OCI-LY1 (cell line): ENCODE measurements at regions not wholly inside any gene's neighbourhood (a gene's known extent, or its start where the extent isn't known, plus 50 kb on each side); places are given as distances from the start of the nearest gene placed in this dataset.

Experiments
- H2AFZ ChIP-seq: fragments of 200-600 bp; sonication (generic), shearing (Covaris generic); 2 replicates; pipeline ENCODE4 v1.6.0; 2014; ENCODE audit warnings: antibody characterized with exemption, mild to moderate bottlenecking, low read length
- H3F3A ChIP-seq: fragments of 200-600 bp; sonication (generic), shearing (Covaris generic); 2 replicates; pipeline ENCODE4 v1.6.0; 2014; ENCODE audit warnings: mild to moderate bottlenecking, antibody characterized with exemption, low read length, moderate library complexity; ENCODE audit not compliant: insufficient read depth
- H3K27ac ChIP-seq: fragments of 200-600 bp; sonication (generic); 2 replicates; pipeline ENCODE4 v1.5.1; 2014; ENCODE audit warnings: low read length, mixed run types, mild to moderate bottlenecking, low read depth; ENCODE audit not compliant: poor library complexity, severe bottlenecking
- H3K27me3 ChIP-seq: fragments of 200-600 bp; sonication (generic); 2 replicates; pipeline ENCODE4 v1.6.0; 2014; ENCODE audit warnings: antibody characterized with exemption, mild to moderate bottlenecking, low read length, moderate library complexity; ENCODE audit not compliant: insufficient read depth
- H3K36me3 ChIP-seq: fragments of 200-600 bp; sonication (generic); 2 replicates; pipeline ENCODE4 v1.6.1; 2014; ENCODE audit warnings: mild to moderate bottlenecking, antibody characterized with exemption, low read length, moderate library complexity, mixed read lengths; ENCODE audit not compliant: insufficient read depth
- H3K4me1 ChIP-seq: fragments of 200-600 bp; sonication (generic); 2 replicates; pipeline ENCODE4 v1.5.1; 2014; ENCODE audit warnings: mild to moderate bottlenecking, low read length, moderate library complexity; ENCODE audit not compliant: insufficient read depth, severe bottlenecking
- H3K4me2 ChIP-seq: fragments of 200-600 bp; sonication (generic), shearing (Covaris generic); 2 replicates; pipeline ENCODE4 v1.6.1; 2014; ENCODE audit warnings: low read length
- H3K4me3 ChIP-seq: fragments of 200-600 bp; sonication (generic); 2 replicates; pipeline ENCODE4 v1.5.1; 2014; ENCODE audit warnings: low read length, low read depth, mild to moderate bottlenecking, mixed read lengths; ENCODE audit not compliant: poor library complexity, severe bottlenecking
- H3K79me2 ChIP-seq: fragments of 200-600 bp; shearing (Covaris generic); 2 replicates; pipeline ENCODE4 v1.6.1; 2016; ENCODE audit warnings: mixed run types, low read length, mixed read lengths; ENCODE audit not compliant: insufficient read depth
- H3K9ac ChIP-seq: fragments of 200-600 bp; sonication (generic), shearing (Covaris generic); 2 replicates; pipeline ENCODE4 v1.6.1; 2014; ENCODE audit warnings: mild to moderate bottlenecking, low read length, mixed read lengths
- H3K9me2 ChIP-seq: fragments of 200-600 bp; sonication (generic), shearing (Covaris generic); 2 replicates; pipeline ENCODE4 v1.6.1; 2014; ENCODE audit warnings: low read depth, mild to moderate bottlenecking, low read length, mixed read lengths
- H3K9me3 ChIP-seq: fragments of 200-600 bp; shearing (Covaris generic); 2 replicates; pipeline ENCODE4 v1.6.1; 2014; ENCODE audit warnings: low read length, mixed read lengths
- H4K20me1 ChIP-seq: fragments of 200-600 bp; sonication (generic), shearing (Covaris generic); 2 replicates; pipeline ENCODE4 v1.6.0; 2016; ENCODE audit warnings: mild to moderate bottlenecking, low read length; ENCODE audit not compliant: insufficient read depth
- EZH2 ChIP-seq: fragments of 200-600 bp; sonication (generic), shearing (Covaris generic); IDR thresholded peaks from 2 replicates; pipeline ENCODE4 v1.8.0; 2017; ENCODE audit warnings: borderline replicate concordance, mixed run types, mild to moderate bottlenecking, antibody characterized with exemption, low read length, moderate library complexity, mixed read lengths
- TF ChIP-seq, protein P1 (sequence below): fragments of 200-600 bp; sonication (generic), shearing (Covaris generic); IDR thresholded peaks from 2 replicates; pipeline ENCODE4 v1.5.1; 2017; ENCODE audit warnings: mild to moderate bottlenecking, antibody characterized with exemption, low read length, moderate library complexity, mixed read lengths

DNA sequence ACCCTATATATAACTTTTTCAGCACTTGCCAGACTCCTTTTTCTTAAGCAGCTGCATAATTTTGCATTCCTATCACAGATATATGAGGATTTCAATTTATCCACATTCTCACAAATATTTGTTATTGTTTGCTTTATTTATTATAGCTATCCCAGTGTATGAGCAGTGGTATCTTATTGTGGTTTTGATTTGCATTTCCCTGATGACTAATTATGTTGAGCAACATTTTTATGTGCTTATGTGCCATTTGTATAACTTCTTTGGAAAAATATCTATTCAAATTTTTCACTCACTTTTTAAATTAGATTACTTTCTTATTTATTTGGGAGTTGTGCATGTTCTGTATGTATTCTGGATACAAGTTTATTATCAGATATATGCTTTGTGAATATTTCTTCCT is 361.9 kb downstream of the KCTD8 start:
- Histone ChIP-seq H3K27me3 (no peaks in the 10 kb centered on the region), H3F3A (no peaks in the 10 kb centered on the region), H3K27ac (no peak overlapping the region), H2AFZ (no peak overlapping the region), H3K9me2 (no peaks in the 10 kb centered on the region), H3K36me3 (no peaks in the 10 kb centered on the region), H3K4me2 (no peak overlapping the region), H3K9me3 (peaks cover 4% of the 10 kb centered on the region; the same call in 1 of the 2 replicates), H3K79me2 (no peaks in the 10 kb centered on the region), H4K20me1 (no peaks in the 10 kb centered on the region), H3K9ac (no peak overlapping the region), H3K4me3 (no peak overlapping the region), H3K4me1 (no peaks in the 10 kb centered on the region)
- TF ChIP-seq, protein P1, sequence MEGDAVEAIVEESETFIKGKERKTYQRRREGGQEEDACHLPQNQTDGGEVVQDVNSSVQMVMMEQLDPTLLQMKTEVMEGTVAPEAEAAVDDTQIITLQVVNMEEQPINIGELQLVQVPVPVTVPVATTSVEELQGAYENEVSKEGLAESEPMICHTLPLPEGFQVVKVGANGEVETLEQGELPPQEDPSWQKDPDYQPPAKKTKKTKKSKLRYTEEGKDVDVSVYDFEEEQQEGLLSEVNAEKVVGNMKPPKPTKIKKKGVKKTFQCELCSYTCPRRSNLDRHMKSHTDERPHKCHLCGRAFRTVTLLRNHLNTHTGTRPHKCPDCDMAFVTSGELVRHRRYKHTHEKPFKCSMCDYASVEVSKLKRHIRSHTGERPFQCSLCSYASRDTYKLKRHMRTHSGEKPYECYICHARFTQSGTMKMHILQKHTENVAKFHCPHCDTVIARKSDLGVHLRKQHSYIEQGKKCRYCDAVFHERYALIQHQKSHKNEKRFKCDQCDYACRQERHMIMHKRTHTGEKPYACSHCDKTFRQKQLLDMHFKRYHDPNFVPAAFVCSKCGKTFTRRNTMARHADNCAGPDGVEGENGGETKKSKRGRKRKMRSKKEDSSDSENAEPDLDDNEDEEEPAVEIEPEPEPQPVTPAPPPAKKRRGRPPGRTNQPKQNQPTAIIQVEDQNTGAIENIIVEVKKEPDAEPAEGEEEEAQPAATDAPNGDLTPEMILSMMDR: no peak
- TF ChIP-seq EZH2: no peak

- Histone ChIP-seq H3K79me2 (no peaks in the 10 kb centered on the region), H3K9ac (no peak overlapping the region), H3K27me3 (no peaks in the 10 kb centered on the region), H3K9me3 (no peaks in the 10 kb centered on the region), H3F3A (no peaks in the 10 kb centered on the region), H3K9me2 (no peaks in the 10 kb centered on the region), H4K20me1 (no peaks in the 10 kb centered on the region), H3K4me1 (no peaks in the 10 kb centered on the region), H3K4me2 (no peak overlapping the region), H3K27ac (no peak overlapping the region), H3K36me3 (no peaks in the 10 kb centered on the region), H2AFZ (no peak overlapping the region), H3K4me3 (no peak overlapping the region)
- TF ChIP-seq EZH2: no peak
- TF ChIP-seq, protein P1: no peak
Measured at GRCh38 chr4:44093390-44093789, 355.2 kb downstream of the KCTD8 start.

GRCh38 chr4:44098973-44099372 is 349.6 kb downstream of the KCTD8 start:
- Histone ChIP-seq H3K9me3 (no peaks in the 10 kb centered on the region), H3K4me2 (no peak overlapping the region), H3K27ac (no peak overlapping the region), H4K20me1 (no peaks in the 10 kb centered on the region), H3F3A (no peaks in the 10 kb centered on the region), H3K36me3 (no peaks in the 10 kb centered on the region), H3K79me2 (no peaks in the 10 kb centered on the region), H2AFZ (no peak overlapping the region), H3K4me3 (no peak overlapping the region), H3K9ac (no peak overlapping the region), H3K9me2 (no peaks in the 10 kb centered on the region), H3K27me3 (no peaks in the 10 kb centered on the region), H3K4me1 (no peaks in the 10 kb centered on the region)
- TF ChIP-seq, protein P1: no peak
- TF ChIP-seq EZH2: no peak
